Mammary epithelial cell (primary cell): ENCODE measurements at regions not wholly inside any gene's neighbourhood (a gene's known extent, or its start where the extent isn't known, plus 50 kb on each side); places are given as distances from the start of the nearest gene placed in this dataset.
"Not testable (repeated sequence)": the region's sequence is repeated elsewhere in the genome, so short reads cannot be mapped to it uniquely, and the experiment has no call there.

Experiments
- CTCF ChIP-seq, 2 donors: IDR thresholded peaks in 1 of 2; conservative IDR thresholded peaks in 1 of 2; 2 replicates each; pipeline ENCODE4 v1.5.1; 2011 to 2012; ENCODE audit warnings: inconsistent platforms in 2 of 2, low read length in 2 of 2, mild to moderate bottlenecking in 2 of 2, control low read depth in 1 of 2, low read depth in 1 of 2; ENCODE audit not compliant: insufficient read depth in 1 of 2; ENCODE audit errors: extremely low read depth in 1 of 2
- EZH2 ChIP-seq: IDR thresholded peaks from 2 replicates; pipeline ENCODE4 v1.6.1; 2012; ENCODE audit warnings: low read length, inconsistent platforms, borderline replicate concordance

- not testable (repeated sequence) for TF ChIP-seq CTCF (conservative IDR thresholded peaks at IDR 0.05 in 1 of 2, IDR thresholded peaks at IDR 0.05 in 1 of 2; ENCODE audit: extremely low read depth in 1 of 2, insufficient read depth in 1 of 2, low read depth in 1 of 2, low read length in 2 of 2); EZH2
Measured at GRCh38 chr14:105589926-105590185, 63.5 kb downstream of the TMEM121 start.
